Kidney (tissue), 13 donors: ENCODE measurements at regions not wholly inside any gene's neighbourhood (a gene's known extent, or its start where the extent isn't known, plus 50 kb on each side); places are given as distances from the start of the nearest gene placed in this dataset.

Source experiments
- DNase-seq, 5 donors: peaks; one replicate each; pipeline ENCODE4 v3.0.0-alpha.2; 2013 to 2020
- FAIRE-seq: peaks from 2 replicates; lab custom pipeline; 2012; peaks lifted over from hg19 to GRCh38; lab: Jason Lieb, UNC
- H3K27ac ChIP-seq, 2 donors: one replicate each; pipeline ENCODE4 v1.7.0; 2013; ENCODE audit warnings: low read depth in 2 of 2, low read length in 2 of 2, inconsistent platforms in 1 of 2
- H3K27me3 ChIP-seq: one replicate; pipeline ENCODE4 v1.7.1; 2013; ENCODE audit warnings: low read length, inconsistent platforms; ENCODE audit not compliant: control insufficient read depth, insufficient read depth
- H3K36me3 ChIP-seq, 3 donors: one replicate each; pipeline versions ENCODE4 v1.7.0 to v1.7.1; 2013; ENCODE audit warnings: low read length in 3 of 3, control low read depth in 1 of 3, inconsistent platforms in 1 of 3; ENCODE audit not compliant: insufficient read depth in 3 of 3, control insufficient read depth in 2 of 3
- H3K4me1 ChIP-seq, 3 donors: one replicate each; pipeline versions ENCODE4 v1.7.0 to v1.7.1; 2013; ENCODE audit warnings: low read length in 3 of 3, inconsistent platforms in 1 of 3, low read depth in 1 of 3; ENCODE audit not compliant: control insufficient read depth in 2 of 3, insufficient read depth in 2 of 3
- H3K4me3 ChIP-seq, 3 donors: one replicate each; pipeline versions ENCODE4 v1.7.0 to v1.8.1; 2013; ENCODE audit warnings: low read length in 3 of 3, control low read depth in 1 of 3, inconsistent platforms in 1 of 3
- H3K9ac ChIP-seq, 3 donors: one replicate each; pipeline versions ENCODE4 v1.7.0 to v1.7.1; 2013; ENCODE audit warnings: low read length in 3 of 3, control low read depth in 1 of 3, inconsistent platforms in 1 of 3
- H3K9me3 ChIP-seq, 3 donors: one replicate each; pipeline versions ENCODE4 v1.7.0 to v1.7.1; 2013; ENCODE audit warnings: low read length in 3 of 3, control low read depth in 1 of 3, inconsistent platforms in 1 of 3; ENCODE audit not compliant: control insufficient read depth in 2 of 3, insufficient read depth in 1 of 3
- CTCF ChIP-seq: IDR thresholded peaks from 3 replicates; pipeline ENCODE4 v1.5.1; 2012; ENCODE audit warnings: mild to moderate bottlenecking, moderate library complexity, borderline replicate concordance; ENCODE audit not compliant: insufficient read depth; ENCODE audit errors: extremely low read depth
- intact Hi-C: fragments of 100-400 bp; cut with DNase I; formaldehyde crosslinking; loops from one replicate; pipeline ENCODE4 v1.11.1; 2022
- donor health status: control.
- donor health status: control.
- donor health status: control.
- donor health status: control.
- donor health status: control.
- donor health status: DM: yes; HTN: yes; CAD: no.
- donor health status: Normal renal cell carcinoma (clear cell type).

- Histone ChIP-seq H3K4me3 (peak overlapping the region in 2 of 3 donors; percentile 27 to 42), H3K27ac (no peak overlapping the region)
These were observed 55.3 kb upstream of the C7orf33 start for GRCh38 chr7:148535217-148535616.

GRCh38 chr7:148537435-148537834 is 53.1 kb upstream of the C7orf33 start:
- no peaks in the 10 kb centered on the region for H3K9me3 ChIP-seq
- DNase-seq: peak in 1 of 5 donors; percentile 5
- H3K4me3 ChIP-seq: no peak overlapping the region
- H3K9ac ChIP-seq: no peak overlapping the region
- no peaks in the 10 kb centered on the region for H3K36me3 ChIP-seq
- intact Hi-C loops: no loop called here
- H3K27ac ChIP-seq: no peak overlapping the region
- no peak for FAIRE-seq
- TF ChIP-seq CTCF: no peak
- no peaks in the 10 kb centered on the region for H3K27me3 ChIP-seq
- H3K4me1 ChIP-seq: no peaks in the 10 kb centered on the region

More at GRCh38 chr7:148535217-148535616, 55.3 kb upstream of the C7orf33 start:
- Histone ChIP-seq H3K9ac (peak overlapping the region in 1 of 3 donors; percentile 5), H3K36me3 (no peaks in the 10 kb centered on the region), H3K4me1 (no peaks in the 10 kb centered on the region), H3K9me3 (no peaks in the 10 kb centered on the region), H3K27me3 (no peaks in the 10 kb centered on the region)
- DNase-seq (peak in 4 of 5 donors; percentile 65 to 92 (median 83)), FAIRE-seq (no peak)
- intact Hi-C loops: no loop called here
- no peak for TF ChIP-seq CTCF

GRCh38 chr7:148540041-148540738 is 50.4 kb upstream of the C7orf33 start:
- no peak overlapping the region for H3K27ac ChIP-seq
- H3K27me3 ChIP-seq: no peaks in the 10 kb centered on the region
- DNase-seq (peak in 2 of 5 donors; percentile 57 to 84), FAIRE-seq (no peak)
- no peak overlapping the region for H3K4me3 ChIP-seq
- no peaks in the 10 kb centered on the region for H3K9me3 ChIP-seq
- no peak overlapping the region for H3K9ac ChIP-seq
- no peaks in the 10 kb centered on the region for H3K4me1 ChIP-seq
- intact Hi-C loops: no loop called here
- TF ChIP-seq CTCF: no peak
- no peaks in the 10 kb centered on the region for H3K36me3 ChIP-seq
